Forelimb muscle (tissue), 1 donor: ENCODE measurements at regions not wholly inside any gene's neighbourhood (a gene's known extent, or its start where the extent isn't known, plus 50 kb on each side); places are given as distances from the start of the nearest gene placed in this dataset.
"Not testable (repeated sequence)": the region's sequence is repeated elsewhere in the genome, so short reads cannot be mapped to it uniquely, and the experiment has no call there.

Source experiments
- DNase-seq: peaks from one replicate; pipeline ENCODE4 v3.0.0-alpha.2; 2013; ENCODE audit warnings: low read depth

GRCh38 chr1:95753382-95754016 lies 519.5 kb downstream of the RWDD3 start:
- no peak for DNase-seq

- DNase-seq = no peak
Observed at GRCh38 chr1:95754412-95754811, 520.4 kb downstream of the RWDD3 start.

- DNase-seq = no peak
Observed at GRCh38 chr1:95766036-95766435, 532.0 kb downstream of the RWDD3 start.

- no peak for DNase-seq
Observed at GRCh38 chr1:95770581-95770980, 536.6 kb downstream of the RWDD3 start.

- DNase-seq = no peak
Observed at GRCh38 chr1:95778217-95778616, 544.2 kb downstream of the RWDD3 start.

GRCh38 chr1:95780836-95781235 lies 546.8 kb downstream of the RWDD3 start:
- DNase-seq = no peak

GRCh38 chr1:95790136-95790535 lies 556.1 kb downstream of the RWDD3 start:
- no peak for DNase-seq

GRCh38 chr1:95793893-95794292 lies 559.9 kb downstream of the RWDD3 start:
- DNase-seq = no peak

GRCh38 chr1:95797761-95798160 lies 563.8 kb downstream of the RWDD3 start:
- DNase-seq = not testable (repeated sequence)

GRCh38 chr1:95806171-95806570 lies 572.2 kb downstream of the RWDD3 start:
- no peak for DNase-seq

GRCh38 chr1:95809391-95809790 lies 575.4 kb downstream of the RWDD3 start:
- no peak for DNase-seq

- DNase-seq = no peak
Observed at GRCh38 chr1:95815511-95815910, 581.5 kb downstream of the RWDD3 start.

- no peak for DNase-seq
Observed at GRCh38 chr1:95829556-95829955, 595.5 kb downstream of the RWDD3 start.

GRCh38 chr1:95832370-95832769 lies 598.4 kb downstream of the RWDD3 start:
- no peak for DNase-seq

- DNase-seq = no peak
Observed at GRCh38 chr1:95849439-95849838, 615.4 kb downstream of the RWDD3 start.

GRCh38 chr1:95850165-95850649 lies 616.2 kb downstream of the RWDD3 start:
- no peak for DNase-seq

- DNase-seq = no peak
Observed at GRCh38 chr1:95850763-95851162, 616.8 kb downstream of the RWDD3 start.

GRCh38 chr1:95852483-95853070 lies 618.6 kb downstream of the RWDD3 start:
- no peak for DNase-seq

GRCh38 chr1:95854457-95854856 lies 620.4 kb downstream of the RWDD3 start:
- no peak for DNase-seq

- DNase-seq = no peak
Observed at GRCh38 chr1:95863086-95863485, 629.1 kb downstream of the RWDD3 start.

- DNase-seq = no peak
Observed at GRCh38 chr1:95865769-95866168, 631.8 kb downstream of the RWDD3 start.

- no peak for DNase-seq
Observed at GRCh38 chr1:95876276-95876675, 642.3 kb downstream of the RWDD3 start.

- DNase-seq = no peak
Observed at GRCh38 chr1:95879498-95880050, 645.6 kb downstream of the RWDD3 start.
